Right lung (tissue), 2 donors: ENCODE measurements at regions not wholly inside any gene's neighbourhood (a gene's known extent, or its start where the extent isn't known, plus 50 kb on each side); places are given as distances from the start of the nearest gene placed in this dataset.

Experiments
- DNase-seq, 2 donors: peaks; one replicate each; pipeline ENCODE4 v3.0.0-alpha.2; 2013

DNA sequence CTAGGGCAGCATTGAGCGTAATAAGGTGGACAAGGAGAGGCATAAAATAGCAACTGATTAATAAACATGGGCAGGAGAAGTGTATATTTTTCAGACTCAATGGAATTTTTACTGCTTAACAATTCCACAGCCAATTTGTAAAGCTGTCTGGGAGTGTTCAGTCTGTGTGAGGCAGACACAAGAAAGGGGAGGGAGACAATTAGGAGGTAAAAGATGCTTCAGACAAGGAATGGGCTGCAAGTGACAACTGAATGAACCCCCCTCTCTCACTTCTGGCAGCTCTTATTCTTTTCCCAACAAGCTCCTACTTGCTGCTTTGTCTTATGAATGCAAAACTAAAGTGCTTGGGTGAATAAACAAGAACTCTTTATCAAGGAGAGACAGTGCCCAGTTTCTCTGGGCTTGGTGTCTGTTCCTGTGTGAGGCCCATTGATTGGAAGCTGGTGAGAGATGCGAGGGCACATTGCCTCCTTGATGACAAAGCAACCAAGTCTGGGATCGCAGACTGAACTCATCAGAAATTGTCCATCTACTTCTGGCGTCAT is 575.3 kb downstream of the RNF144B start:
- DNase-seq, result no peak

DNA sequence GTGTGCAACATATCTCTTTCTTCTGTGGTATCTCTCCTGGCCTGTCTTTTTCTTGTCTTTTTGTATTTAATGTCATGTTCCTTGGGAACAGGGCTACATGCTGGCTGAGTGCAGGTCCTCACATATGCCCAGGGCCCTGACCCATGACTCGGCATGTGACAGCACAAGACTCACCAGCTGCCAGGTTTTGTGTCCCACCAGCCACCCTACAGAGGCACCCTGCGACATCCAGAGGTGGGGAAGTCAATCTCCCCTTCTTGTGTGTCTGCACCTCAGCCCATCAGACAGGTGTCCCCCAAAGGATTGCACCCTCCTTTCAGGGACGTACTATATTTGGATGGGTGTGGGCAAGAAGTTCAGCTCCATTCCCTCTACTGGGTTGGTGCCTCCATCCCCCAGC is 576.3 kb downstream of the RNF144B start:
- no peak for DNase-seq

DNA sequence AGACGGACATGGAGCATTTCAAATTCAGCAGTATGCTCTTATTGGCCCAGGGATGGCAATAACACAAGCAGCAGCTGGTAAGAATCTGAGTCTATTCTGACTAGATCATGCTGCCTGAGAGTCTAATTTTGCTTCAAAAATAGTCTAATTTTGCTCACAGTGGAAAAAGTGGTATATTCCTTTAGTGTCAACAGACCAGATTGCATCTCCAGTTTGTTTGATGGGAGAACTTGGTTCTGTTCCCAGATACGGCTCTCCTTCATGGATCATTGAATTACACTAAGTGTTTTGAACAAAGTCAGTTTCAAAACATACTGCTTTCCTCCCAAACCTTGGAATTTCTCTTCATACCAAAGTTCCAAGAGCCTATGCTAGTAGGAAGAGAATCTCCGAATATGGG is 586.1 kb downstream of the RNF144B start:
- DNase-seq, result no peak

DNA sequence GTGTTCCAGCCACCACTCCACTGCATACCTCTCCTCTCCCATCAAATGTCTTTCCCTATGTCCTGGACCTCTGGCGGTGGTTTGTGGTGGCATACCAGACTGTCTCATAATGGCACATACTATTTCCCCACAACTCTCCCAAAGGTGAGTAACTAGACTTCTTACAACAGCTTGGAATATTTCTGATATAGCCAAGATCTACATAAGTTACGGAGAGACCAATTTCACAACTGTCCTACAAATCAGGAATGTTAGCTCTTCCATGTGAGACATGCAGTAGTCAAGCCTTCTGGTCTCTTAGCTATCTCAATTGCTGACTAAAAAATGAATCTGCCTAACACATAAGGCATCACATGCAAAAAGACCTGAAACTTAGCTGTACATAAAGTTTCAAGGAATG is 588.9 kb downstream of the RNF144B start:
- DNase-seq, result no peak

DNA sequence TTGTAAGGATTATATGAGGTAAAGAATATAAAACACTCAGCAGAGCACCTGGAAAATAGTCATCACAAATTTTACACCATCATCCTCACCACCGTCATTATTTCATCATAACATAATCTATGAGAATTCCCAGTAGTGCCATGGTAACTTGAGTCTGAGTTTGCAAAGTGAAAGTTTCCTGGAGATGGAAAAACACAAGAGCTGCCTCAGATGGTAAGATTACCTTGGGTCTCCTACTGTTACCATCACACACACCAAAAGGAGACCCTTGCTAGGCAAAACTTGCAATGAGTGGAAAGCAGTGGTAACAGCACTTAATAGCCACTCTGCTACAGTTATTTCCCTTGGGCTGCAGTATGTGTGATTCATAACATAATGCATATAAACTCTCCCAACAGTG is 589.8 kb downstream of the RNF144B start:
- no peak for DNase-seq

DNA sequence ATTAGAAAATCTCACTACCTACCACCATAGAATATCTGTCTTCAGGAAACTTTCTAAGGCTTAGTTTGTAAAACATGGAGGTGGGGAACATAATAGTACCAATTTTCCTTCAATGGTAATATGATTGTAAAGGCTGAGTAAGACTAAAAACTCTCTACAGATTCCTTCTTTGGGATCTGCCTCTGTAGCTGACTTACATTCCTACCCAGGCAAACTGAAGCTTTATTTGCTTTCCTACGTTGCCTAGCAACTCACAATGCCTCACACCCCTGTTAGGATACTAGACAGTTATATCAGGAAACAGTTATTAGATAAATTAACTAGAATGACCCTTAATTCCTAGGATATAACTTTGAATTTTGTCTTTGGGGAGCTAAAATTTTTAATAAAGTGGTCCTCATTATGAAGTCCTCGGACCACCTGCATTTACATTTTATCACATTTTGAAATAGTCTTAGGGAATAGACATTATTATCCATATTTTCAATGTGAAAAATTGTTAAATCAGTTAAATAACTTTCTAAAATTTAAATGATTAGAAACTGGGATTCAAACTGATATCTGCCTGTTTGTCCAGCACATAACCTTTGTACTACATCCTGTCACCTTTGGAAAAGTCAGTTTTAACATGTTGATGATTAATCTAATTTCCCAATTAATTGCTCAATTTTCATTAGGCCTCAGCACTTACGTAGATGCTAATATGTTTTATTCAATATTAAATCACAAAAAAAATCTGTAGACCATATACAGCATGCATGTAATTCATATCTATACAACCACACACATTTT is 591.4 kb downstream of the RNF144B start:
- DNase-seq, result peak; percentile 40 to 53

DNA sequence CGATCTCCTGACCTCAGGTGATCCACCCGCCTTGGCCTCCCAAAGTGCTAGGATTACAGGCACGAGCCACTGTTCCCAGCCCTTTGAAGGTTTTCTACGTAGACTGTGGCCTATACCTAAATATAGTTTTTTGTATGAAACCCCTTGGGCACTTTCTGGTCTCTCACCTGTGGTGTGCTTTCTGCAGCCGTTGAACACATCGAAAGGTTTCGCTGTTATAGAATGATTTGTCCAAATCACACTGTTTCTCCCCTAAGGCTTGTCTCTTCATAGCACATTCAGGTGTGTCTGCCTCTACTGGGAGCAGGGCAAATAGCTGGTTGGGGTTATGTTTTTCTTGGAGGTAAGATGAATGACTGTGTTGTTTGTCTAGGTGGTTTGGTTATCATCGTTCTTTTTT is 597.9 kb downstream of the RNF144B start:
- no peak for DNase-seq

DNA sequence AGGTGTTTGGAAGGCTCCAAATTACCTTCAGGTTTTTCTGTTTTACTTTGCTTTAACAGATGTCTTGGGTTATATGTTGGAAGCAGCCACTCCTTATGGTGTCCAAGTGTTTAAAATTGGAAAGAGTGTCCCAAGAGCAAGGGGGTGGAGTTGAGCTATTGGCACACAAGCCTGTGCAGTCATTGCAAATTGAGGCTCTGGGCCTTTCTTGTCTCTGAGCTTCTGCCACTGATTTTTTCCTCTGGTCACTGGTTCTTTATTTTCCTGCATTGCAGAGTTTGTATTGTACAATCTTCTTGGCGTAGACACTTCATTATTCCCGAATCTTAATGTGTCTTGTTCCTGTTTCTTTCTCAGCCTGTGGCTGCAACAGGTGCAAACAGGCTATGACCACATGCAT is 598.8 kb downstream of the RNF144B start:
- no peak for DNase-seq

DNA sequence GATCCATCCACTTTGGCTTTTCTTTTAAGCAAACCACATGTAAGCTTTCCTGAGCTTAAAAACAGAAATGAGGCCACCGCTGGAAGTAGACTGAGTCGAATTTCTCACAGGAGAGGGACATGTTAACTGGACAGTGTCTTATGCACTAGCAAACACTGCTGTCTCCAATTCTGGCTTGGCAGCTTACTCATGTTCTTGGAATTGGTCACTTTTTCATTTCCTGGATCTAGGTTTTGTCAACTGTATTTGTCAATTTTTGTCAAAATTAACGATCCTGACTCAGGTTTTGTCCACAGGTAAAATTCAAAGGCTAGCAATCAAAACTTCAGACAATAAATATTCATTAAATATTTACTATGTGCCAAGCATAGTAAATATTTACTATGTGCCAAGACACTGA is 601.5 kb downstream of the RNF144B start:
- no peak for DNase-seq

DNA sequence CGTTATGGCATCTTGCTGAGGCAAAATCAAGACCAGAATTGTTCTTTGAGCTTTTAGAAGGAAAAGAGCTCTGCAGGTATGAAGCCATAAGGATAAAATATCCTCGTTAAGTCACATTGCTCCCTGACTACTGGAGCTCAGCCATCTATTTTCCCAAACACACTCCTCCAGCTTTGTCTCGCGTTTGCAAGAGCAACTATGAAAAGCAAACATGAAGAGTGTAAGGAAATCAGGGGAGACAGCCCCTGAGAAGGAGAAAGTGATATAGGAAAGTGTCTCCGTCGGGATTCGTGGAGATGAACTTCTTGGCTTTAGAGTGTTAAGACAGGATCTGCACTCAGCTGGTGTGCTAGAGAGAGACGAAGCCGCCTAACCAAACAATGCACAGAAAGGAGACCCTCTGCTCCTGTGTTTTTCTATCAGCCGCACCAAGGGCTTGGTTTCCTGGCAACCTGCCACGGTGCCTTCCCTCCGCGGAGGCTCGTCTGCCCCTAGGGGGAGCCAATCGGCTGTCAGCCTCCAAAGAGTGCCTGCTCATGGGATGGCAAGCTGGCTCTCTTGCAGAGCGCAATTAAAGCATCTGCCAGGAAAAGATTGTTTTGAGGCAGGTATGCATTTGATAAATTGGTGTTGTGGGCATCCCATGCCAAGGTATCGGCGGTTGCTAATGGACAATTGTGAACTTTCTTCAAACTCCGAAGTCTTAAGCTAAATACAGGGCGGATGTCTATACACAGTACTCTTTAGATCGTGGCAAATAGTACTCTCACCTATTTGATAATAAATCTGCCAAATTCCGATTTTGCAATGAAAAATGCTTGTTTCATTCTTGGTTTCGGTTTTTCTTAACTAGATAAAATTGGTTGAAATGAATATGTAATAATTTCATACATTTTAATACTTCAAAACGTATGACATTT is 603.2 kb downstream of the RNF144B start:
- peak; percentile 78 to 79 for DNase-seq

DNA sequence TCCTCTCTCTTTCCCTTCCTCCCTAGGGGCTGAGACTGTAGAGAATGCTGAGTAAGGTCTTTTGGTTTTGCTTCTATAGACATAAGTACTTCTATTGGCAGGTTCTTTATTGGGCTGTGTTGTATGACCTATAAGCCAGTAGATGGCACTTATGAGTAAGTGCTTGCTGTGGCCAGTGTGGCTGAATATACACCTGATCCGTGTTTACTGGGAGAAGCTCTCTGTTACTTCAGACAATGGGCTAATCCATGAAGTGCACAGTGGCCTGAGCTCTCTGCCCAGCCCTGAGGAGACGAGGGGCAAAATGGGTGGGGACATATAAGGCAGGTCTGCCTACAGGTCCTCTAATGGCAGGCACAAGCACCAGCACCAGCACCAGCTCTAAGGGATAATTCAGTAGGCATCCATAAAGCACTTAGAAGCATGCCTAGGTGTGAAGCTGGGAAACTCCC is 610.3 kb downstream of the RNF144B start:
- no peak for DNase-seq

DNA sequence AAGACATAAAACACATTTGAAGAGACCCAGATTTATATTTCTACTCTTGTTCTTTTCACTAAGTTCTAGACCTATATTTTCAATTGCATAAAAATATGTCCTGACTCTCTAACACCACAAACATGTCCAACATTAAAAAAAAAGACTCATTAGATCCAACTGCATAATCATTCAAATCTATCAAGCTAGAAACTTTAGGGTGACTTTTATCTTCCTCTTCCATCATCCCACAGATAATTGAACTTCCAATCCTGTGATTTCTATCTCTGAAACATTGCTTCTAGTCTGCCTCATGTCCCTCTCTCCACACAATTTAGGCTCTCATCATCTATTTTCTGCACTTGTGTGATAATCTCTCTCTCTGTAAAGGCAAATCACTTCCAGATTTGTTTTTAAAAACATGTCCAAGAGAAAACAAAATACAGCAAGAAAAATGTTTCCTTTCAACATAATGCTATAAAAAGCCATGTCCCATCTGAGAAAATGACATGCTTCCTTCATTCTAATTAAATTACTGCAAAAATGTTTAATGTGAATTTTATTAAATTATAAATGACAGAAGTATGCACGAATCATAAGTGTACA is 615.9 kb downstream of the RNF144B start:
- peak; percentile 27 to 36 for DNase-seq

DNA sequence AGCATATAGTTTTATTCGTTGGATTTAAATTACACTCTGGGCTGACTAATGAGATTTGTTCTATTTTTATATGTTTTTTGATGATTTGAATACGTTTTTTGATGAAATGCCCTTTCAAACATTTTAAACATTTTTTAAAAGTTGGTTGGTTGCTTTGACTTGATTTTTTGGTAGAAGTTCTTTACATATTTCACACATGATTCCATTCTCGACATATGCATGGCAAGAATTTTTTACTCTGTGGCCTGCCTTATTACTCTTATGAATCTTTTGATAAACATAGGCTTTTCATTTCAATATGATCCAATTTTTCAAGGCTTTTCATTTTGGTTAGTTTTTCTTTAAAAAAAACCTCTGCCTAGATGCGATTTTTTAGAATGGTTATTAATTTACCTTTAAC is 617.0 kb downstream of the RNF144B start:
- DNase-seq, result no peak

DNA sequence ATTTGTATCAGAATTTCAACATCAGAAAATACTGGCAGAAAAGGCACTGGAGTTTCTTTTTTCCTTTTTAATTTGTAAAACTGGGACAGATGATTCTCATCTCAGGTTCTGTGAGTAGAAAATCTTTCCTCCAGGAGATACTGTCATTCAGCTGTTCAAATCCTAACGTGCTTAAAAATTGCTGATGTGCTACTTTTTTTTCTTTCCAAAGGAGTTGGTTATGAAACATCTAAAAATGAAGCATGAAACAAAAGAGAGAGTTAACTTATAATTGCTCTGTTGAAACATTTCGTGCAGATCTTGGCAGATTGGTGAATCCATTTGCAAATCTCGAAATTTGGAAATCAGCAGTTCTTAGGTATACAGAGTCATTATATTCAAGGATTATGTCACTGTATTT is 622.6 kb downstream of the RNF144B start:
- no peak for DNase-seq

DNA sequence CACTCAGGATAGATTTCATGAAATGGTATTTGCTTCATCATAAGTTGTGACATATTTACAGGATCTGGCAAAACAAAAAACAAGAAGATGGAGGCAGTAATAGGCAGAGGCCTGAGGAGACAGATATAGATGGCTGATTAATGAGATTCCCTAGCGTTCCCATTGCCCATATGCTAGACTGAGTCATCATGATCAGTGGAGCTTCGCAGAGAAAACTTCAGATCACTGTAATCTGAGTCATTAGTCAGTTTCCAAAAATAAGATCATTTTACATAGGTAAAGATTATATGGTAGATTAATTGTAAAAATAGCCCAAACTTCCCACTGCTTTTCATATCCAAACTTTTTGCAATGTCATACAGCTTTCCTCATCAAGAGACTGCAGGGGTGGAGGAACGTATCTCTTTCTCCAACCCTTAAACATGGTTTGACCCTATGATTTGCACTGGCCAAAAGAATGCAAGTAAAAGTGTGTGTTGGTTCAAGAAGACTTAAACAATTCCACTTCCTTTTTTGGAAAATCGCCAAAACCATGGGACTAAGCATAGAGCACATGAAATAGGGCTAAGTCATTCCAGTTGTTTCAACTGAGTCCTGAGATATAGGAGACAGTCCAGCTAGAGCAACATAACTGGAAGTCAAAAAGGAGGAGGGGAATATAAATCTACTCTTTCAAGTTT is 626.0 kb downstream of the RNF144B start:
- no peak for DNase-seq

DNA sequence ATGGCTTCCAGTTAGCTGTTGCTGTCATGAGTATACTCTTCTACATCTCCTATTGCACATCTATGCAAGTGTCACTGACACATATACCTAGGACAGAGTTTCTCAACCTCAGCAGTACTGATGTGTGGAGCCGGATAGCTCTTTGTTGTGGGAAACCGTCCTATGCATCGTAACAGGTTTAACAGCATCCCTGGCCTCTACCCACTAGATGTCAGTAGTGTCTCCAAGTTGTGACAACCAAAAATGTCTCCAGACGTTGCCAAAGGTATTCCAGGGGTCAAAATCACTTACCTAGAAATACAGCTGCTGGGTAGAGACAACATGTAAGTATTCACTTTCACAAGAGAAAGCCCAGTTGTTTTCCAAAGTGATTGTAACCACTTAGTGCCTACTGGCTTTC is 637.6 kb downstream of the RNF144B start:
- no peak for DNase-seq

DNA sequence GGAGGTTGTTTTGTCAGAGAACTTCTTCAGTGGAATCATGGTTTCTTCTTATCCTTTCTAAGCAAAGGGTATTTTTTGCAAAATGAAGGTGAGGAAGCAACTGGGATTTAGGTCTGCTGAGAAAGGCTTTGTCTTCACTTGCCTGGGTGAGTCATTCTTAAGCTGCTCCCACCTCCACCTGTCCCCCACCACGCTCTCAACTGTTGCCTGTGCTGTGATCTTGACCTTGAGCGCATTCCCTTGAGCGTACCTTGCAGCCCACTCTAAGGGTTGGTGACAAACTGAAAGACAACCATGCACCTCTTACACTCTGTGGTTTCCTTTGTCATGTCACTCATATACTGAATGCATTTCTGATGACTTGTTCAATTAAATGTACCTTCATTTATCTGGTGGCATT is 641.1 kb downstream of the RNF144B start:
- no peak for DNase-seq

DNA sequence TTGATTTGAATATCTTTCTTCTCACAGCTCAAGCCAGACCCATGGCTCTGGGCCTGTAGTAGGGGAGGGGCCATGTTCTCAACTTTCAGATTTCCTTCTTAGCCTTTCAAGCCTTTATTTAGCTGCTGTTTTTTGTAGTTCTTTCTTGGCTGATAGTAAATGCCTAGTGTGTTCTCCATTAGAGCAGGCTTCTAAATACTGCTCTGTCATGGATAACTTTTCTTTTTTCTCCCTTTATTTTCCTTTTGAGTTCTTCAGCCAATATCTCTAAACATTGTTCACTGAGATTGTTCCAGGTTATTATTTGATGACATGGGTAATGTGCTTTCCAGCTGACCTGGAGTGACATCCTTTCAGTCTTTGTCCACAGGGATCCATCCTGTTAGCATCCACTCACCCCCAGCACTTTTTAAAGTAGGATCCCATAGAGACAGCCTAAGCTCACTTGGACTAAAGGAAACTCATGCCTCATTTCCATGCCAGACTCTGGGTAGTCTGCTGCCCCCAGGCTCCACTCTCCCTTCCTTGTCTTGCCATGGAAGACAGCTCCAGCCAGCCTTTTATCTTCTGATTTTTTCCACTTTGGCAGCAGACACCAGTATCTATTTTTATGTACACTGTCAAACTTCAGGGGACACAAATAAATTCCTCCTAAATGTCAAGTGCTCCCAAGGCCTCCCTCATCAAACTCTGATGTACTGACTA is 645.6 kb downstream of the RNF144B start:
- DNase-seq, result peak in 1 of 2 donors; percentile 28

DNA sequence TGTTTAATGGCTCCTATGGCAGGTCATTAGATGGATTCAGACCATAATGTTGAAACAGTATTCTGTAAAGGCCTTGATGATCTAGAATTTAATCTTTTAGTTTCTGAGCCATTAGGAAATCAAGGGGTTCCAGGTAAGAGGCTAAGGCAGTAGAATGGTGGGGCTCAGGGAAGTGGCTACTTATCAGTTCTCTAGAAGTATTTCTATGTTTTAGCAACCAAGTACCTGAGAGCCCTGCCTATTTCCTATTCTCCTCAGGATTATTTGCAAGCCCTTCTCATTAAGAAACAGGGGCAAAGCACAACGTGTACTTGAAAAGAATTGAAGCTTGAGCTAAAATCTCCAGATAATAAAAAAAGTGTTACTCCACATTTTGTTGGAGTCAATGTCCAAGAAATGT is 646.5 kb downstream of the RNF144B start:
- no peak for DNase-seq

DNA sequence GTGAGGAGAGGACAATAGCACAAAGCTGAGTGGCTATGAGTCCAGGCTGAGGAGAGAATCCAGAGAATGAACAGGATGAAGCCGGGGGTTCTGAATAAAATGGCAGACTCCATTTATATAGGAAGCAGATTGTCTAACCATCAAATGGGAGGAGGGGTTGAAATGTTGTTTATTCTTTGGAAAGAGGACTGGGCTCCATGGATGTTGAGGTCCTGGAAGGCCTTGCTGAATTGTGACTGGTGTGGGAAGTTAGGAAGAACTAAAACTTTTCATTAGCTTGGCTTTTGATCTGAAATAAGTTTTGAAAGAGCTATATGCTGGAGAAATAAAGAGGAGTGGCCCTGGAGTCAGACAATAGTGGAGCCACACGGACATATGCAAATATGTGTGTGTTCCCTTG is 647.8 kb downstream of the RNF144B start:
- no peak for DNase-seq
